Kidney epithelial cell (primary cell): ENCODE measurements at regions not wholly inside any gene's neighbourhood (a gene's known extent, or its start where the extent isn't known, plus 50 kb on each side); places are given as distances from the start of the nearest gene placed in this dataset.
"Not testable (repeated sequence)": the region's sequence is repeated elsewhere in the genome, so short reads cannot be mapped to it uniquely, and the experiment has no call there.

Experiments
- DNase-seq: peaks from one replicate; pipeline ENCODE4 v3.0.0-alpha.2; 2010; ENCODE audit warnings: low read depth
- H3K27me3 ChIP-seq: 2 replicates; pipeline ENCODE4 v1.6.0; 2011; ENCODE audit warnings: low read length; ENCODE audit not compliant: control insufficient read depth, insufficient read depth
- H3K36me3 ChIP-seq: 2 replicates; pipeline ENCODE4 v1.5.1; 2011; ENCODE audit warnings: low read length; ENCODE audit not compliant: control insufficient read depth, insufficient read depth
- H3K4me3 ChIP-seq: 2 replicates; pipeline ENCODE4 v1.5.1; 2011; ENCODE audit warnings: low read depth, mild to moderate bottlenecking, control low read depth, low read length
- CTCF ChIP-seq: IDR thresholded peaks from 2 replicates; pipeline ENCODE4 v1.5.1; 2011; ENCODE audit warnings: mild to moderate bottlenecking, moderate library complexity, low read length, control low read depth, inconsistent platforms; ENCODE audit not compliant: insufficient read depth, poor library complexity, severe bottlenecking

GRCh38 chr3:177493091-177493490 lies 295.8 kb upstream of the TBL1XR1 start:
- no peak for DNase-seq
- Histone ChIP-seq H3K4me3 (no peak overlapping the region), H3K27me3 (no peaks in the 10 kb centered on the region), H3K36me3 (no peaks in the 10 kb centered on the region)
- TF ChIP-seq CTCF = no peak

- H3K36me3 ChIP-seq = no peaks in the 10 kb centered on the region
- no peak for TF ChIP-seq CTCF
- no peak for DNase-seq
- no peaks in the 10 kb centered on the region for H3K27me3 ChIP-seq
- no peak overlapping the region for H3K4me3 ChIP-seq
Measured at GRCh38 chr3:177494216-177494615, 296.9 kb upstream of the TBL1XR1 start.

- Histone ChIP-seq H3K27me3 (no peaks in the 10 kb centered on the region), H3K4me3 (no peak overlapping the region), H3K36me3 (no peaks in the 10 kb centered on the region)
- DNase-seq = no peak
- no peak for TF ChIP-seq CTCF
Measured at GRCh38 chr3:177495566-177495965, 298.3 kb upstream of the TBL1XR1 start.

- Histone ChIP-seq H3K27me3 (no peaks in the 10 kb centered on the region), H3K36me3 (no peaks in the 10 kb centered on the region), H3K4me3 (no peak overlapping the region)
- peak; percentile 60 for DNase-seq
- no peak for TF ChIP-seq CTCF
Measured at GRCh38 chr3:177498037-177498857, 301.0 kb upstream of the TBL1XR1 start.

GRCh38 chr3:177499039-177499438 lies 301.8 kb upstream of the TBL1XR1 start:
- H3K27me3 ChIP-seq, H3K36me3 ChIP-seq, H3K4me3 ChIP-seq: not testable (repeated sequence)

GRCh38 chr3:177499779-177500423 lies 302.6 kb upstream of the TBL1XR1 start:
- no peak for TF ChIP-seq CTCF
- Histone ChIP-seq H3K4me3 (no peak overlapping the region), H3K36me3 (no peaks in the 10 kb centered on the region), H3K27me3 (no peaks in the 10 kb centered on the region)
- DNase-seq = no peak

More at GRCh38 chr3:177499039-177499438, 301.8 kb upstream of the TBL1XR1 start:
- not testable (repeated sequence) for DNase-seq
